ENCODE measurements at regions not wholly inside any gene's neighbourhood (a gene's known extent, or its start where the extent isn't known, plus 50 kb on each side); places are given as distances from the start of the nearest gene placed in this dataset.
A peak's percentile ranks its signal among the peaks of the same experiment; 100 is the strongest.

GRCh38 chr9:2979957-2980610, 136.2 kb upstream of the PUM3 start:
- Histone ChIP-seq H3K79me1 (ENCODE audit: low read depth, low read length) (no peaks in the 10 kb centered on the region), H3K9me3 (ENCODE audit: insufficient read depth in 2 of 2, low read depth in 1 of 2, low read length in 1 of 2) (no peaks in the 10 kb centered on the region), H3K9ac (replicated peaks in 1 of 4; ENCODE audit: extremely low read depth in 1 of 4, low read depth in 3 of 4, low read length in 3 of 4) (no peak overlapping the region), H3K27me3 (replicated peaks in 1 of 4; ENCODE audit: control insufficient read depth in 3 of 4, extremely low read depth in 1 of 4, insufficient read depth in 3 of 4, low read length in 3 of 4) (no peaks in the 10 kb centered on the region), H3K27ac (ENCODE audit: low read depth, low read length) (no peak overlapping the region), H2BK12ac (ENCODE audit: low read depth, low read length) (no peak overlapping the region), H2BK120ac (replicated peaks; ENCODE audit: low read depth, low read length) (no peak overlapping the region), H2BK15ac (ENCODE audit: low read length) (no peak overlapping the region), H3K56ac (replicated peaks; ENCODE audit: insufficient read length, low read depth, low read length) (no peak overlapping the region), H4K20me1 (replicated peaks in 1 of 2; ENCODE audit: control insufficient read depth in 1 of 2, insufficient read depth in 2 of 2, low read length in 2 of 2) (no peaks in the 10 kb centered on the region), H3K18ac (ENCODE audit: extremely low read depth, low read length) (no peak overlapping the region), H3K36me3 (ENCODE audit: control insufficient read depth in 2 of 4, insufficient read depth in 4 of 4, low read length in 3 of 4) (no peaks in the 10 kb centered on the region), H2BK5ac (ENCODE audit: low read depth, low read length) (no peak overlapping the region), H3K4me3 (ENCODE audit: extremely low read depth in 1 of 4, insufficient read depth in 2 of 4, low read depth in 3 of 4, low read length in 4 of 4) (no peak overlapping the region), H3K23me2 (ENCODE audit: low read depth, low read length) (no peaks in the 10 kb centered on the region), H3K4ac (replicated peaks; ENCODE audit: insufficient read length, low read depth, low read length) (no peak overlapping the region), H3K4me2 (ENCODE audit: insufficient read depth in 1 of 2, low read depth in 2 of 2, low read length in 2 of 2) (no peak overlapping the region), H4K5ac (ENCODE audit: insufficient read length, low read depth, low read length) (no peak overlapping the region), H2BK20ac (ENCODE audit: low read length) (no peak overlapping the region), H3K14ac (ENCODE audit: insufficient read length) (no peak overlapping the region), H3K79me2 (ENCODE audit: control insufficient read depth in 1 of 2, insufficient read depth in 2 of 2, low read length in 2 of 2) (no peaks in the 10 kb centered on the region), H3K23ac (ENCODE audit: insufficient read length) (no peak overlapping the region), H4K91ac (replicated peaks; ENCODE audit: insufficient read length, low read length) (no peak overlapping the region), H2AFZ (ENCODE audit: low read length) (0 out of 2 replicates have a peak overlapping the region, but pooled peaks have one; percentile 19), H3K4me1 (replicated peaks in 1 of 4; ENCODE audit: control insufficient read depth in 3 of 4, insufficient read depth in 4 of 4, low read length in 3 of 4) (no peaks in the 10 kb centered on the region), H4K8ac (ENCODE audit: extremely low read depth, insufficient read depth, low read length) (no peak overlapping the region), H2AK5ac (ENCODE audit: low read depth, low read length) (no peak overlapping the region)
- ChIA-PET CTCF (ENCODE audit: partially characterized antibody) (interaction anchor here (0.6 kb wide), 1 partner anchor 8 kb away, joined by 3 read pairs; no protein-coding TSS in a partner anchor), POLR2A (ENCODE audit: partially characterized antibody) (no interaction called here)
- no peak for TF ChIP-seq GABPA (IDR thresholded peaks at IDR 0.05; ENCODE audit: borderline replicate concordance, insufficient read depth, low read length)
- no peak for TF ChIP-seq SAP30 (IDR thresholded peaks at IDR 0.05; ENCODE audit: insufficient read depth, insufficient replicate concordance, low read length)
- TF ChIP-seq NRF1 (IDR thresholded peaks at IDR 0.05; ENCODE audit: low read depth, low read length): no peak
- no peak for TF ChIP-seq CHD1 (IDR thresholded peaks at IDR 0.05; ENCODE audit: low read depth, low read length)
- TF ChIP-seq ZNF274 (IDR thresholded peaks at IDR 0.05; ENCODE audit: borderline replicate concordance, extremely low read depth, low read length): no peak
- 93% methylated on average over 8 of the region's 8 CpGs; no CpG with 5 or more reads in 1 of the 2 experiments for WGBS, 2 experiments (ENCODE audit: extremely low coverage in 1 of 2, insufficient coverage in 1 of 2, insufficient read length in 1 of 2, insufficient replicate concordance in 2 of 2, low coverage in 1 of 2, low lambda C conversion rate in 2 of 2, missing lambda C conversion rate in 1 of 2)
- FAIRE-seq (no peak), DNase-seq (ENCODE audit: low read depth in 1 of 2, low spot score in 2 of 2) (no peak)
